ENCODE measurements at regions not wholly inside any gene's neighbourhood (a gene's known extent, or its start where the extent isn't known, plus 50 kb on each side); places are given as distances from the start of the nearest gene placed in this dataset.

DNA sequence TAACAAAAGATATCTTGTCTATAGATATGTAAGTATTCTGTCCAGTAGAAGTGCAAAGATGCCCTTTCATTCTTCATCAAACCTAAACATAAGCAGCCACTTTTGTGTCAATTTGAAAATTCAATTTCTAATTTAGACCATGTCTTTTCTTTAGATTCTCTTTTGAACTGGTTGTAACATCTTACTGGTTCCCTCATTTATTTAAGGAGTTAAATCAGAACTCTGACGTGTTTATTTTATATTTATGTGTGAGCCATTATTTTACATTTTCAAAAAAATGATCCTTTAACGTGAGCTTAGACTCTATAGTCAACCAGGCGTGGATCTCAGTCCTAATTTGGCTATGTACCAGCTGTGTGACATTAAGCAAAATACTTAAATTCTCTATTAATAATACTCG, 74.0 kb upstream of the PHYHIPL start:
- H3K9me3 ChIP-seq = no peaks in the 10 kb centered on the region
- H3K4me3 ChIP-seq = no peak overlapping the region
- TF ChIP-seq EP300 (IDR thresholded peaks at IDR 0.05) = no peak
- TF ChIP-seq POLR2AphosphoS5 (IDR thresholded peaks at IDR 0.05) = no peak
- TF ChIP-seq POLR2A (IDR thresholded peaks at IDR 0.05) = no peak
- TF ChIP-seq, protein P1, sequence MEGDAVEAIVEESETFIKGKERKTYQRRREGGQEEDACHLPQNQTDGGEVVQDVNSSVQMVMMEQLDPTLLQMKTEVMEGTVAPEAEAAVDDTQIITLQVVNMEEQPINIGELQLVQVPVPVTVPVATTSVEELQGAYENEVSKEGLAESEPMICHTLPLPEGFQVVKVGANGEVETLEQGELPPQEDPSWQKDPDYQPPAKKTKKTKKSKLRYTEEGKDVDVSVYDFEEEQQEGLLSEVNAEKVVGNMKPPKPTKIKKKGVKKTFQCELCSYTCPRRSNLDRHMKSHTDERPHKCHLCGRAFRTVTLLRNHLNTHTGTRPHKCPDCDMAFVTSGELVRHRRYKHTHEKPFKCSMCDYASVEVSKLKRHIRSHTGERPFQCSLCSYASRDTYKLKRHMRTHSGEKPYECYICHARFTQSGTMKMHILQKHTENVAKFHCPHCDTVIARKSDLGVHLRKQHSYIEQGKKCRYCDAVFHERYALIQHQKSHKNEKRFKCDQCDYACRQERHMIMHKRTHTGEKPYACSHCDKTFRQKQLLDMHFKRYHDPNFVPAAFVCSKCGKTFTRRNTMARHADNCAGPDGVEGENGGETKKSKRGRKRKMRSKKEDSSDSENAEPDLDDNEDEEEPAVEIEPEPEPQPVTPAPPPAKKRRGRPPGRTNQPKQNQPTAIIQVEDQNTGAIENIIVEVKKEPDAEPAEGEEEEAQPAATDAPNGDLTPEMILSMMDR (IDR thresholded peaks at IDR 0.05) = no peak
- peaks cover 0 to 18% (median 2%) of the 10 kb centered on the region in 3 donors for H3K4me1 ChIP-seq
- no peak for ATAC-seq
- H3K27ac ChIP-seq = no peak overlapping the region
- H3K36me3 ChIP-seq = no peaks in the 10 kb centered on the region
- 70 to 82% methylated on average over 4 of the region's 4 CpGs for WGBS, 2 donors (ENCODE audit: low coverage in 1 of 2)
- H3K27me3 ChIP-seq = no peaks in the 10 kb centered on the region

DNA sequence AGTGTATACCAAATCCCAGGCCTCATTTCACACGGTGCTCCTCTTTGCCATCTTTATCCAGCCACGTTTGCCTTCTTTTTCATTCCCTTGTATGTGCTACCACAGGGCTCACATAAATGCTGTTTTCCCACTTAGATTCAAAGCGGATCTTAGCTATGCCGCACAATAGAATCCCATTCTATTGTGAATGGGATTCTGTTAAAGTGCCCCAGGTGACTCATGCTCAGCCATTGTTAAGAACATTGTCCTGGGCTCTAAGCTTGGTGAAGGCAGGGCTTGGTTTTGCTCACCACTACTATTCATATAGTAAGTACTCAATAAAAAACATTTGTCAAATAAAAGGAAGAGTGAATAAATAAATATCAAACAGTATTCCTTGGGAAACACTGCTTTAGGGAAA, 72.3 kb upstream of the PHYHIPL start:
- TF ChIP-seq POLR2AphosphoS5 (IDR thresholded peaks at IDR 0.05) = no peak
- no peak for TF ChIP-seq POLR2A (IDR thresholded peaks at IDR 0.05)
- TF ChIP-seq EP300 (IDR thresholded peaks at IDR 0.05) = no peak
- TF ChIP-seq, protein P1 (IDR thresholded peaks at IDR 0.05) = no peak
- WGBS, 2 donors (ENCODE audit: low coverage in 1 of 2) = 84 to 94% methylated on average over 4 of the region's 4 CpGs

DNA sequence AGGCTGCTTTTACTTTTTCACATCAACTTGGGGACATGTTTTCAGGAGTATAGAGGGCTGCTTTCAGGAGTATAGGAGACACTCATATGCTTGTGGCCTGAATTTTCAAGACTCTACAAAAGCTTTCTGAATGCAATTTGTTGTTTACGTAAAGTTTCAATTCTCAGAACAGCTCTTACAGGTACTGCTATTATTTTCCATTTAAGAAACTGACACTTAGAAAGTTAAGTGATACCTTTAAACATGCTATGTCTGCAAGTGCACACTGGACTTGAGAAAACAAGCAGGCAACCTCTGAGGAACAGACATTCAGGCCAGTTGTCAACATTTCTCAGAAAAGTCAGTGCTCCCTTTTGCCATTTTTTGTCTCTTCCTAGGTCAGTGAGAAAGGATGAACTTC, 70.0 kb upstream of the PHYHIPL start:
- Histone ChIP-seq H3K27me3 (no peaks in the 10 kb centered on the region), H3K27ac (no peak overlapping the region), H3K36me3 (no peaks in the 10 kb centered on the region), H3K9me3 (no peaks in the 10 kb centered on the region), H3K4me1 (peaks cover 0 to 2% (median 0%) of the 10 kb centered on the region in 3 donors), H3K4me3 (no peak overlapping the region)
- ATAC-seq = no peak
- TF ChIP-seq POLR2A (IDR thresholded peaks at IDR 0.05) (no peak), EP300 (IDR thresholded peaks at IDR 0.05) (no peak), POLR2AphosphoS5 (IDR thresholded peaks at IDR 0.05) (no peak)
- TF ChIP-seq, protein P1 (IDR thresholded peaks at IDR 0.05) = no peak
- WGBS, 2 donors (ENCODE audit: low coverage in 1 of 2) = 80 to 100% methylated on average over 1 of the region's 1 CpG

More for the DNA sequence above, 72.3 kb upstream of the PHYHIPL start:
- no peak overlapping the region for H3K27ac ChIP-seq
- no peaks in the 10 kb centered on the region for H3K9me3 ChIP-seq
- no peak for ATAC-seq
- no peak overlapping the region for H3K4me3 ChIP-seq
- no peaks in the 10 kb centered on the region for H3K27me3 ChIP-seq
- H3K4me1 ChIP-seq = peaks cover 0 to 3% (median 2%) of the 10 kb centered on the region in 3 donors
- H3K36me3 ChIP-seq = no peaks in the 10 kb centered on the region

DNA sequence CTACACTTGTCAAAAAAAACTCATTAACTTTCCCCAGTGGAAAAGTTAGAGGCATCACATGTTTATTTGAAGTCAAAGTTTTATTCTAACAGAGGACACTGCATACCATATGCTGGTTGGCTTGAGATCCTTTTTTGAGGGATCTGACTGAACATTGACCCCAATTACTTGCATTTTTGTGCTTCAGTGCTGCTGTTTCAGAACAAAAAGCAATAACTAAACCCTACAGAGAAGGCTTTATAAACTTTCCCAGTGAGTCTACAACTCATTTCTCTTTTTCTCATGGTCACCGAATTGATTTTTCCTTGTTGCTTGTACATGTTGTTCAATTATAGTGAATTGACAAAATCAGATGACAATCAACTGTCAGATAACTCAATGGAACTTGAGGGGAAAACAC, 69.3 kb upstream of the PHYHIPL start:
- no peak overlapping the region for H3K4me3 ChIP-seq
- H3K27ac ChIP-seq = no peak overlapping the region
- H3K9me3 ChIP-seq = no peaks in the 10 kb centered on the region
- WGBS, 2 donors (ENCODE audit: low coverage in 1 of 2) = 54 to 100% methylated on average over 1 of the region's 1 CpG
- no peaks in the 10 kb centered on the region for H3K27me3 ChIP-seq
- ATAC-seq = no peak
- TF ChIP-seq EP300 (IDR thresholded peaks at IDR 0.05) (no peak), POLR2AphosphoS5 (IDR thresholded peaks at IDR 0.05) (no peak)
- H3K36me3 ChIP-seq = no peaks in the 10 kb centered on the region
- peaks cover 0 to 2% (median 0%) of the 10 kb centered on the region in 3 donors for H3K4me1 ChIP-seq

DNA sequence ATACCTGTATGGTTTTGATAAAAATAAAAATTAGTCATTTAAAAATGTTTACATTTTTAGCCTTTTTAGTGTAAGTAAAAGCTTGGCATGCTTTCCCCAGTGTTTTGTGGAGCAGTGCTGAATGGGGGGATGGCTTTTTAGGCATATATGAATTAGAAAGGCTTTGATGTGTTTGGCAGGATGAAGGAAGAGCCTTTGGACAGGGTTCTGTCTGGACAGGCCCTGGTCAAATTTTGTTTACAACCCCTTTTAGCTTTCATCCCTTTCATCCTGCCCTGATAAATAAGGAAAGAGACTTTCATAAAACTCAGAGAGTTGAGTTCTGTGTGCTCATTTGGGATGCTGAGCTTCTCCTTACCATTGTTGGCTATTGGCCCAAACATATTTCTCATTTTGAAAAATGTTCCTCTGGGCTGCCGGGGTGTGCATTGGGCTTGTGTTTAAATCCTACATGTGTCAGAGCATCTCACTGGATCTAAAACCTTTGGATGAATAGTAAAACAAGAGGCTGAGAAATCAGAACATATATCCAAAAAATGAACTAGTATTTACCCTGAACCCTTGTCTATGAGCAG, 68.1 kb upstream of the PHYHIPL start:
- Histone ChIP-seq H3K4me3 (no peak overlapping the region), H3K27ac (no peak overlapping the region), H3K9me3 (no peaks in the 10 kb centered on the region), H3K36me3 (no peaks in the 10 kb centered on the region), H3K4me1 (peaks cover 0 to 2% (median 0%) of the 10 kb centered on the region in 3 donors), H3K27me3 (no peaks in the 10 kb centered on the region)
- TF ChIP-seq, protein P1 (IDR thresholded peaks at IDR 0.05) = no peak
- 23% methylated on average over 1 of the region's 1 CpG; no CpG with 5 or more reads in 1 of the 2 donors for WGBS, 2 donors (ENCODE audit: low coverage in 1 of 2)
- no peak for ATAC-seq
